Thymus (tissue), 11 donors: ENCODE measurements at regions not wholly inside any gene's neighbourhood (a gene's known extent, or its start where the extent isn't known, plus 50 kb on each side); places are given as distances from the start of the nearest gene placed in this dataset.

Source experiments
- DNase-seq, 9 donors: peaks; one replicate each; pipeline ENCODE4 v3.0.0-alpha.2; 2013; ENCODE audit warnings: low spot score in 9 of 9, low read depth in 6 of 9, missing footprints in 1 of 9
- H3K27ac ChIP-seq, 2 donors: one replicate each; pipeline ENCODE4 v1.5.1; 2013; ENCODE audit warnings: control low read depth in 1 of 2, low read depth in 1 of 2, low read length in 1 of 2, mild to moderate bottlenecking in 1 of 2, moderate library complexity in 1 of 2
- H3K27me3 ChIP-seq, 2 donors: one replicate each; pipeline ENCODE4 v1.5.1; 2013; ENCODE audit warnings: low read length in 1 of 2; ENCODE audit not compliant: control insufficient read depth in 2 of 2, insufficient read depth in 1 of 2
- H3K36me3 ChIP-seq, 2 donors: one replicate each; pipeline ENCODE4 v1.5.1; 2013; ENCODE audit warnings: low read length in 1 of 2, mild to moderate bottlenecking in 1 of 2, moderate library complexity in 1 of 2; ENCODE audit not compliant: control insufficient read depth in 2 of 2, insufficient read depth in 2 of 2
- H3K4me1 ChIP-seq, 2 donors: one replicate each; pipeline ENCODE4 v1.5.1; 2013; ENCODE audit warnings: low read length in 2 of 2; ENCODE audit not compliant: control insufficient read depth in 2 of 2, insufficient read depth in 2 of 2
- H3K4me3 ChIP-seq, 2 donors: one replicate each; pipeline ENCODE4 v1.5.1; 2013; ENCODE audit warnings: low read length in 2 of 2, control low read depth in 1 of 2, mild to moderate bottlenecking in 1 of 2
- H3K9me3 ChIP-seq, 2 donors: one replicate each; pipeline ENCODE4 v1.5.1; 2013; ENCODE audit warnings: low read length in 1 of 2, mild to moderate bottlenecking in 1 of 2; ENCODE audit not compliant: control insufficient read depth in 2 of 2, insufficient read depth in 1 of 2
- WGBS: extraction: QIAGEN DNeasy Blood & Tissue Kit; methylation state at CpG from one replicate; pipeline ENCODE4 v1.1.7; 2013; 5-methylcytosine and 5-hydroxymethylcytosine counted together
- donor health status: healthy.

GRCh38 chr15:61447981-61448380, 218.9 kb upstream of the RORA start:
- Histone ChIP-seq H3K4me1 (no peaks in the 10 kb centered on the region), H3K27ac (no peak overlapping the region), H3K36me3 (no peaks in the 10 kb centered on the region), H3K9me3 (no peaks in the 10 kb centered on the region), H3K27me3 (no peaks in the 10 kb centered on the region), H3K4me3 (no peak overlapping the region)
- WGBS: 93% methylated on average over 4 of the region's 4 CpGs
- DNase-seq: no peak

- Histone ChIP-seq H3K36me3 (no peaks in the 10 kb centered on the region), H3K4me3 (no peak overlapping the region), H3K4me1 (no peaks in the 10 kb centered on the region), H3K27ac (no peak overlapping the region), H3K27me3 (no peaks in the 10 kb centered on the region), H3K9me3 (no peaks in the 10 kb centered on the region)
- 76% methylated on average over 2 of the region's 2 CpGs for WGBS
- DNase-seq: no peak
Measured at GRCh38 chr15:61444585-61444984, 215.5 kb upstream of the RORA start.

- no peaks in the 10 kb centered on the region for H3K27me3 ChIP-seq
- no peaks in the 10 kb centered on the region for H3K9me3 ChIP-seq
- no peak overlapping the region for H3K27ac ChIP-seq
- H3K4me1 ChIP-seq: no peaks in the 10 kb centered on the region
- DNase-seq: no peak
- 91% methylated on average over 1 of the region's 1 CpG for WGBS
- H3K4me3 ChIP-seq: no peak overlapping the region
- no peaks in the 10 kb centered on the region for H3K36me3 ChIP-seq
Measured at GRCh38 chr15:61442821-61443220, 213.7 kb upstream of the RORA start.

- DNase-seq: no peak
- Histone ChIP-seq H3K4me1 (no peaks in the 10 kb centered on the region), H3K4me3 (no peak overlapping the region), H3K27me3 (no peaks in the 10 kb centered on the region), H3K36me3 (no peaks in the 10 kb centered on the region), H3K9me3 (no peaks in the 10 kb centered on the region), H3K27ac (no peak overlapping the region)
Measured at GRCh38 chr15:61441891-61442290, 212.8 kb upstream of the RORA start.

DNA sequence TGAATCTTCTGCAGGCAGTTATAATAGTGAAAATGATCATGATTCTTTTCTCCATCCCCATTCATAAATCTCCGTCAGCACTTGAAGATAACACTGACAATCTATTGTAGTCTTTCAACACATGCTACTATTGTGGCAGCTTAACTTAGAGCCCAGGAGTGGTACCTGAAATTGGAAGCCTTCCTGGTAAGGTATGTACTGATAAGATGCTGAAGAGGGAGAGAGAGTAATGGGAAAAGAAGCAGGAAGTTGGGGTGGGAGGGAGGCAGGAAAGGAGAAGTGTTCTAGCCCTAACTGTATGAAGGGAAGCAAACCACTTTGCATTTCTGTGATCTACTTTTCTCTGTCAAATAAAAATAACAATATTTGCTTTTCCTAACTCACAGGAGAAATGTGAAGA, 197.4 kb upstream of the RORA start:
- WGBS: 70% methylated on average over 1 of the region's 1 CpG
- Histone ChIP-seq H3K36me3 (no peaks in the 10 kb centered on the region), H3K27ac (no peak overlapping the region), H3K4me1 (no peaks in the 10 kb centered on the region), H3K27me3 (no peaks in the 10 kb centered on the region), H3K4me3 (no peak overlapping the region), H3K9me3 (no peaks in the 10 kb centered on the region)
- DNase-seq: no peak

GRCh38 chr15:61425934-61426333, 196.8 kb upstream of the RORA start:
- H3K27me3 ChIP-seq: no peaks in the 10 kb centered on the region
- DNase-seq: no peak
- H3K27ac ChIP-seq: no peak overlapping the region
- H3K4me1 ChIP-seq: no peaks in the 10 kb centered on the region
- WGBS: 84% methylated on average over 1 of the region's 1 CpG
- H3K36me3 ChIP-seq: no peaks in the 10 kb centered on the region
- H3K4me3 ChIP-seq: no peak overlapping the region
- H3K9me3 ChIP-seq: no peaks in the 10 kb centered on the region

- Histone ChIP-seq H3K36me3 (no peaks in the 10 kb centered on the region), H3K27ac (no peak overlapping the region), H3K4me3 (no peak overlapping the region), H3K9me3 (no peaks in the 10 kb centered on the region), H3K27me3 (no peaks in the 10 kb centered on the region), H3K4me1 (no peaks in the 10 kb centered on the region)
- no peak for DNase-seq
- 95% methylated on average over 4 of the region's 4 CpGs for WGBS
Measured at GRCh38 chr15:61422773-61423172, 193.7 kb upstream of the RORA start.

DNA sequence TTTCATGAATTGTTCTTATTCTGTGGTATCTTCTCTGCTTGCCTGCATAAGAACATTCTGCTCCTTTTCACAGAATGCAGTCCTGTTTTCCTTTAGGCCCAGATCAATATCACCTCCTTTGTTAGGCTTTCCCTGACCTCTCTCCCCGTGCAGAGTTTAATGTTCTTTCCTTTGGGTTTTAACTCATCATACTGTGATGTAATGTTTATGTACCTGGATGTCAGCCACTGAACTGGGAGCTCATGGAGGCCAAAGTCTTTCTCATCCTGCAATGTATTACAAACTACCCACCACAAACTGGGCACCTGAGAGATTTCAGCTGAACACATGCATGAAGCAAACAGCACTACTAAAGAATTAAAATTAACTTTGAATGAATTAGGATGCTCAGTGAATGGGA, 192.8 kb upstream of the RORA start:
- no peak overlapping the region for H3K4me3 ChIP-seq
- H3K27ac ChIP-seq: no peak overlapping the region
- H3K36me3 ChIP-seq: no peaks in the 10 kb centered on the region
- no peaks in the 10 kb centered on the region for H3K9me3 ChIP-seq
- WGBS: 35% methylated on average over 1 of the region's 1 CpG
- no peaks in the 10 kb centered on the region for H3K4me1 ChIP-seq
- DNase-seq: no peak
- H3K27me3 ChIP-seq: no peaks in the 10 kb centered on the region

DNA sequence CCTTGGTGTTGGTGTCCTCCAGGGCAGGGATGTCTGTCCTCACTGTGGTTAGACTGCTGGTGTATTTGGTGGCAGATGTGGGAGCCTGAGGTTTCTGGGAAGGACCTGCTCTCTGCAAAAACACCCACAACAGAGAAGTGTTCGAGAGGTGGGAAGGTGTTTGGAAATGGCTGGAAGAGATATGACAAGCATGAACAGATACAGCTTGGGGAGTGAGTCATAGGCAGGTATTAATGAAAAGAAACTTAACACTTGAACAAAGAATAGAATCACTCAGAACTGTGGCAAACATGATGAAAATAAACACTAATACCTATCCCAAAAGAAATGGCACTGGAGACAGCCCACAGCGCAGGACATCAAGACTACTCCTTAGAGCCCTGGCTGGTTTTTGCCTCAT, 192.4 kb upstream of the RORA start:
- DNase-seq: no peak
- Histone ChIP-seq H3K36me3 (no peaks in the 10 kb centered on the region), H3K4me1 (no peaks in the 10 kb centered on the region), H3K9me3 (no peaks in the 10 kb centered on the region), H3K27me3 (no peaks in the 10 kb centered on the region), H3K4me3 (no peak overlapping the region), H3K27ac (no peak overlapping the region)
- 90% methylated on average over 2 of the region's 2 CpGs for WGBS

DNA sequence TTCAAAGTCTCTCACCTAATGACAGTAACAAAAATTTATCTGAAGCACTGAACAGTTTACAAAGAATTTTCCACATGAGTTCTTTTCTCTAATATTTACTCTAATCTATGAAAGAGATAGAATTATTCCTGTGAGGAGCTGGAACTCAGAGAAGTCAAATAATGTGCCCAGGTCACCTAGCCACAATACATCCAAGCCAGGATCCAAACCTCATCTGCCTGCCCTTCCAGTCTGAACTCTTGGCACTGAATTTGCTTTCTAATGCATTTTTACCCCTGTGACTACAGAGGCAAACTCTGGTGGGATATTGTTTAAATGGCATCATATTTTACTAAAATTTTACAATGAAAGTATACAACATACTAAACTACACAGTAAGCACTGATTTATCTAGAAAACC, 191.4 kb upstream of the RORA start:
- Histone ChIP-seq H3K27ac (no peak overlapping the region), H3K4me3 (no peak overlapping the region), H3K27me3 (no peaks in the 10 kb centered on the region), H3K36me3 (no peaks in the 10 kb centered on the region), H3K4me1 (no peaks in the 10 kb centered on the region), H3K9me3 (no peaks in the 10 kb centered on the region)
- DNase-seq: no peak
